GM12801 (cell line): ENCODE measurements at regions not wholly inside any gene's neighbourhood (a gene's known extent, or its start where the extent isn't known, plus 50 kb on each side); places are given as distances from the start of the nearest gene placed in this dataset.

Experiments used
- CTCF ChIP-seq: IDR thresholded peaks from one replicate; pipeline ENCODE4 v1.5.1; 2011; ENCODE audit warnings: control low read depth; ENCODE audit not compliant: insufficient read length; ENCODE audit errors: extremely low read depth

GRCh38 chr20:39349240-39349639 lies 387.1 kb downstream of the DHX35 start:
- no peak for TF ChIP-seq CTCF

- TF ChIP-seq CTCF: no peak
These were observed 385.5 kb downstream of the DHX35 start for GRCh38 chr20:39347626-39348025.

- TF ChIP-seq CTCF: no peak
These were observed 380.3 kb downstream of the DHX35 start for GRCh38 chr20:39342463-39342862.

- TF ChIP-seq CTCF: no peak
These were observed 376.6 kb downstream of the DHX35 start for GRCh38 chr20:39338469-39339376.

GRCh38 chr20:39333211-39333610 lies 371.1 kb downstream of the DHX35 start:
- TF ChIP-seq CTCF: no peak

- TF ChIP-seq CTCF: no peak
These were observed 366.2 kb downstream of the DHX35 start for GRCh38 chr20:39328347-39328746.

GRCh38 chr20:39326050-39326449 lies 363.9 kb downstream of the DHX35 start:
- TF ChIP-seq CTCF: no peak
